A673 (cell line): ENCODE measurements at regions not wholly inside any gene's neighbourhood (a gene's known extent, or its start where the extent isn't known, plus 50 kb on each side); places are given as distances from the start of the nearest gene placed in this dataset.
"Not testable (repeated sequence)": the region's sequence is repeated elsewhere in the genome, so short reads cannot be mapped to it uniquely, and the experiment has no call there.

ENCODE experiments used
- BruUV-seq: library from RNA; stranded (reverse); fragments of 400-500 nt; replicated peaks from 2 replicates; lab custom pipeline; 2021; lab: Mats Ljungman, UMichigan
- CTCF ChIA-PET: fragments of 300-600 bp; sonication (Branson Sonifier 250); formaldehyde crosslinking; loops from one replicate; lab custom pipeline; 2022; ENCODE audit warnings: antibody characterized with exemption; lab: Charles Lee
- POLR2A ChIA-PET: fragments of 300-600 bp; sonication (Branson Sonifier 250); formaldehyde crosslinking; loops from one replicate; lab custom pipeline; 2022; ENCODE audit warnings: antibody characterized with exemption; ENCODE audit not compliant: low non-redundant PET; lab: Charles Lee
- DNase-seq: peaks from one replicate; pipeline ENCODE4 v3.0.0-alpha.2; 2015; ENCODE audit warnings: low spot score
- H3K27ac ChIP-seq: fragments of 200-600 bp; sonication (generic); 2 replicates; pipeline ENCODE4 v1.5.1; 2016; ENCODE audit warnings: mixed run types, low read depth, mild to moderate bottlenecking, mixed read lengths, antibody characterized with exemption, low read length; ENCODE audit not compliant: poor library complexity, severe bottlenecking
- H3K27me3 ChIP-seq: fragments of 200-600 bp; sonication (generic); replicated peaks from 2 replicates; pipeline ENCODE4 v1.6.1; 2017; ENCODE audit warnings: mixed run types, low read depth, mild to moderate bottlenecking, mixed read lengths, antibody characterized with exemption, low read length; ENCODE audit not compliant: insufficient read depth, poor library complexity
- H3K36me3 ChIP-seq: fragments of 200-600 bp; sonication (generic); 2 replicates; pipeline ENCODE4 v1.6.1; 2016; ENCODE audit warnings: mixed run types, mild to moderate bottlenecking, mixed read lengths, antibody characterized with exemption, low read length; ENCODE audit not compliant: insufficient read depth, poor library complexity, severe bottlenecking
- H3K4me1 ChIP-seq: fragments of 200-600 bp; sonication (generic); 2 replicates; pipeline ENCODE4 v1.6.1; 2017; ENCODE audit warnings: mixed run types, mild to moderate bottlenecking, mixed read lengths, antibody characterized with exemption, low read length; ENCODE audit not compliant: insufficient read depth, poor library complexity, severe bottlenecking
- H3K4me3 ChIP-seq: fragments of 200-600 bp; sonication (generic); 2 replicates; pipeline ENCODE4 v1.5.1; 2016; ENCODE audit warnings: low read depth, mixed run types, mild to moderate bottlenecking, mixed read lengths, low read length; ENCODE audit not compliant: poor library complexity, severe bottlenecking
- H3K9me3 ChIP-seq: fragments of 200-600 bp; sonication (generic); 2 replicates; pipeline ENCODE4 v1.6.1; 2016; ENCODE audit warnings: mixed run types, low read depth, mild to moderate bottlenecking, mixed read lengths, antibody characterized with exemption, low read length; ENCODE audit not compliant: poor library complexity, severe bottlenecking
- CTCF ChIP-seq: fragments of 300-800, 200-600 bp; sonication (generic); conservative IDR thresholded peaks from 2 replicates; pipeline ENCODE4 v1.5.1; 2017; ENCODE audit warnings: low read depth, mild to moderate bottlenecking, antibody characterized with exemption, low read length, moderate library complexity, mixed read lengths
- EZH2 ChIP-seq: fragments of 200-600 bp; sonication (generic); IDR thresholded peaks from 2 replicates; pipeline ENCODE4 v1.6.1; 2017; ENCODE audit warnings: borderline replicate concordance, low read depth, mild to moderate bottlenecking, mixed read lengths, antibody characterized with exemption, low read length; ENCODE audit not compliant: poor library complexity, severe bottlenecking
- intact Hi-C: fragments of 100-400 bp; cut with micrococcal nuclease; formaldehyde crosslinking; loops from one replicate; pipeline ENCODE4 v1.10.0; 2022; ENCODE audit not compliant: unreplicated experiment

GRCh38 chr1:25118546-25118945 is 113.8 kb downstream of the SYF2 start:
- no TSS peak for BruUV-seq
- intact Hi-C loops: no loop called here
- CTCF ChIA-PET: no interaction called here

GRCh38 chr1:25117233-25117823 is 115.0 kb downstream of the SYF2 start:
- CTCF ChIA-PET: no interaction called here
- no TSS peak for BruUV-seq

More at GRCh38 chr1:25118546-25118945, 113.8 kb downstream of the SYF2 start:
- Histone ChIP-seq H3K4me1 (no peaks in the 10 kb centered on the region), H3K27ac (no peak overlapping the region), H3K27me3 (no peaks in the 10 kb centered on the region), H3K4me3 (no peak overlapping the region), H3K36me3 (no peaks in the 10 kb centered on the region), H3K9me3 (no peaks in the 10 kb centered on the region)
- POLR2A ChIA-PET: no interaction called here
- no peak for TF ChIP-seq EZH2
- no peak for TF ChIP-seq CTCF
- DNase-seq: no peak

GRCh38 chr1:25116832-25117231 is 115.5 kb downstream of the SYF2 start:
- ChIA-PET CTCF (no interaction called here), POLR2A (no interaction called here)
- no peak overlapping the region for H3K27ac ChIP-seq

More at GRCh38 chr1:25117233-25117823, 115.0 kb downstream of the SYF2 start:
- TF ChIP-seq CTCF (peak; percentile 35; the same call in 1 of the 2 replicates), EZH2 (no peak)
- Histone ChIP-seq H3K27me3 (no peaks in the 10 kb centered on the region), H3K4me1 (no peaks in the 10 kb centered on the region), H3K36me3 (no peaks in the 10 kb centered on the region), H3K4me3 (no peak overlapping the region), H3K9me3 (no peaks in the 10 kb centered on the region), H3K27ac (no peak overlapping the region)
- intact Hi-C loops: no loop called here
- no peak for DNase-seq
- POLR2A ChIA-PET: no interaction called here

GRCh38 chr1:25116117-25116516 is 116.2 kb downstream of the SYF2 start:
- CTCF ChIA-PET, intact Hi-C loops, BruUV-seq, H3K4me1 ChIP-seq, H3K27me3 ChIP-seq, POLR2A ChIA-PET, H3K36me3 ChIP-seq, H3K4me3 ChIP-seq, DNase-seq, H3K9me3 ChIP-seq, H3K27ac ChIP-seq: not testable (repeated sequence)

More at GRCh38 chr1:25116832-25117231, 115.5 kb downstream of the SYF2 start:
- H3K9me3 ChIP-seq: no peaks in the 10 kb centered on the region
- TF ChIP-seq EZH2 (no peak), CTCF (no peak)
- H3K27me3 ChIP-seq: no peaks in the 10 kb centered on the region
- BruUV-seq: no TSS peak
- H3K36me3 ChIP-seq: no peaks in the 10 kb centered on the region
- intact Hi-C loops: no loop called here
- H3K4me1 ChIP-seq: no peaks in the 10 kb centered on the region
- no peak overlapping the region for H3K4me3 ChIP-seq
- DNase-seq: no peak
